OCI-LY7 (cell line): ENCODE measurements at regions not wholly inside any gene's neighbourhood (a gene's known extent, or its start where the extent isn't known, plus 50 kb on each side); places are given as distances from the start of the nearest gene placed in this dataset.

ENCODE experiments used
- BruUV-seq: library from RNA; stranded (reverse); fragments of 400-500 nt; replicated peaks from 2 replicates; lab custom pipeline; 2021; lab: Mats Ljungman, UMichigan
- CTCF ChIA-PET: fragments of 300-600 bp; sonication (Branson Sonifier 250); formaldehyde crosslinking; loops from one replicate; lab custom pipeline; 2022; ENCODE audit warnings: antibody characterized with exemption; ENCODE audit not compliant: unreplicated experiment; lab: Charles Lee
- POLR2A ChIA-PET: fragments of 300-600 bp; sonication (Branson Sonifier 250); formaldehyde crosslinking; loops from one replicate; lab custom pipeline; 2022; ENCODE audit warnings: antibody characterized with exemption; lab: Charles Lee
- DNase-seq: peaks from one replicate; pipeline ENCODE4 v3.0.0-alpha.2; 2015; ENCODE audit warnings: low spot score
- H2AFZ ChIP-seq: fragments of 200-600 bp; sonication (generic), shearing (Covaris generic); 2 replicates; pipeline ENCODE4 v1.6.1; 2014; ENCODE audit warnings: mild to moderate bottlenecking, antibody characterized with exemption, low read length, moderate library complexity
- H3K27ac ChIP-seq: fragments of 200-600 bp; sonication (generic); 2 replicates; pipeline ENCODE4 v1.5.1; 2014; ENCODE audit warnings: mixed run types, low read depth, mild to moderate bottlenecking, moderate library complexity, low read length, inconsistent platforms; ENCODE audit not compliant: poor library complexity, severe bottlenecking
- H3K36me3 ChIP-seq: fragments of 200-600 bp; sonication (generic); 2 replicates; pipeline ENCODE4 v1.6.1; 2014; ENCODE audit warnings: mild to moderate bottlenecking, antibody characterized with exemption, low read length, moderate library complexity, mixed read lengths; ENCODE audit not compliant: insufficient read depth
- H3K4me1 ChIP-seq: fragments of 200-600 bp; sonication (generic); 2 replicates; pipeline ENCODE4 v1.5.1; 2014; ENCODE audit warnings: mild to moderate bottlenecking, low read length; ENCODE audit not compliant: insufficient read depth, poor library complexity, severe bottlenecking
- H3K4me2 ChIP-seq: fragments of 200-600 bp; sonication (generic); 2 replicates; pipeline ENCODE4 v1.6.1; 2014; ENCODE audit warnings: mild to moderate bottlenecking, low read length
- H3K4me3 ChIP-seq: fragments of 200-600 bp; sonication (generic); 2 replicates; pipeline ENCODE4 v1.5.1; 2014; ENCODE audit warnings: mild to moderate bottlenecking, low read depth, low read length; ENCODE audit not compliant: poor library complexity, severe bottlenecking
- H3K79me2 ChIP-seq: fragments of 200-600 bp; sonication (generic); 2 replicates; pipeline ENCODE4 v1.6.1; 2016; ENCODE audit warnings: low read depth, mild to moderate bottlenecking, low read length, moderate library complexity, mixed read lengths; ENCODE audit not compliant: insufficient read depth
- H3K9me2 ChIP-seq: fragments of 200-600 bp; sonication (generic); 2 replicates; pipeline ENCODE4 v1.6.1; 2016; ENCODE audit warnings: mild to moderate bottlenecking, low read length, mixed read lengths; ENCODE audit not compliant: insufficient read depth
- H3K9me3 ChIP-seq: fragments of 200-600 bp; sonication (generic); 2 replicates; pipeline ENCODE4 v1.6.1; 2014; ENCODE audit warnings: mild to moderate bottlenecking, mixed run types, low read length, mixed read lengths
- H4K20me1 ChIP-seq: fragments of 200-600 bp; sonication (generic); 2 replicates; pipeline ENCODE4 v1.6.1; 2014; ENCODE audit warnings: mild to moderate bottlenecking, antibody characterized with exemption, low read length, moderate library complexity, mixed read lengths; ENCODE audit not compliant: insufficient read depth
- EZH2phosphoT487 ChIP-seq: fragments of 200-600 bp; sonication (generic); IDR thresholded peaks from 2 replicates; pipeline ENCODE4 v1.6.1; 2018; ENCODE audit warnings: low read depth, borderline replicate concordance, mild to moderate bottlenecking, mixed run types, antibody characterized with exemption, low read length, moderate library complexity, mixed read lengths
- intact Hi-C: fragments of 100-400 bp; cut with micrococcal nuclease; formaldehyde crosslinking; loops from one replicate; pipeline ENCODE4 v1.10.0; 2022; ENCODE audit not compliant: unreplicated experiment
- TF ChIP-seq, protein P1 (sequence below): fragments of 200-600 bp; sonication (generic); conservative IDR thresholded peaks from 2 replicates; pipeline ENCODE4 v1.5.1; 2014; ENCODE audit warnings: mild to moderate bottlenecking, antibody characterized with exemption, low read length, moderate library complexity, mixed read lengths

GRCh38 chr3:106425916-106426315, 557.1 kb upstream of the CBLB start:
- H3K4me2 ChIP-seq: no peak overlapping the region
- TF ChIP-seq, protein P1, sequence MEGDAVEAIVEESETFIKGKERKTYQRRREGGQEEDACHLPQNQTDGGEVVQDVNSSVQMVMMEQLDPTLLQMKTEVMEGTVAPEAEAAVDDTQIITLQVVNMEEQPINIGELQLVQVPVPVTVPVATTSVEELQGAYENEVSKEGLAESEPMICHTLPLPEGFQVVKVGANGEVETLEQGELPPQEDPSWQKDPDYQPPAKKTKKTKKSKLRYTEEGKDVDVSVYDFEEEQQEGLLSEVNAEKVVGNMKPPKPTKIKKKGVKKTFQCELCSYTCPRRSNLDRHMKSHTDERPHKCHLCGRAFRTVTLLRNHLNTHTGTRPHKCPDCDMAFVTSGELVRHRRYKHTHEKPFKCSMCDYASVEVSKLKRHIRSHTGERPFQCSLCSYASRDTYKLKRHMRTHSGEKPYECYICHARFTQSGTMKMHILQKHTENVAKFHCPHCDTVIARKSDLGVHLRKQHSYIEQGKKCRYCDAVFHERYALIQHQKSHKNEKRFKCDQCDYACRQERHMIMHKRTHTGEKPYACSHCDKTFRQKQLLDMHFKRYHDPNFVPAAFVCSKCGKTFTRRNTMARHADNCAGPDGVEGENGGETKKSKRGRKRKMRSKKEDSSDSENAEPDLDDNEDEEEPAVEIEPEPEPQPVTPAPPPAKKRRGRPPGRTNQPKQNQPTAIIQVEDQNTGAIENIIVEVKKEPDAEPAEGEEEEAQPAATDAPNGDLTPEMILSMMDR: no peak
- TF ChIP-seq EZH2phosphoT487: no peak
- intact Hi-C loops: no loop called here
- no peaks in the 10 kb centered on the region for H4K20me1 ChIP-seq
- no peaks in the 10 kb centered on the region for H3K9me2 ChIP-seq
- no peak for DNase-seq
- POLR2A ChIA-PET: interaction anchor here (0.6 to 1.4 kb wide), 4 partner anchors 26 to 1207 kb away, joined by 4 to 7 read pairs (median 4); no protein-coding TSS in a partner anchor
- H3K79me2 ChIP-seq: no peaks in the 10 kb centered on the region
- H3K4me3 ChIP-seq: no peak overlapping the region
- no peaks in the 10 kb centered on the region; the same call in 1 of the 2 replicates for H3K9me3 ChIP-seq
- no peak overlapping the region for H2AFZ ChIP-seq
- H3K27ac ChIP-seq: no peak overlapping the region
- CTCF ChIA-PET: interaction anchor here (0.6 kb wide), 1 partner anchor 850 kb away, joined by 3 read pairs; no protein-coding TSS in a partner anchor
- BruUV-seq: no TSS peak
- H3K4me1 ChIP-seq: peaks cover under 1% of the 10 kb centered on the region
- no peaks in the 10 kb centered on the region for H3K36me3 ChIP-seq

GRCh38 chr3:106428565-106428994, 559.8 kb upstream of the CBLB start:
- Histone ChIP-seq H3K4me3 (no peak overlapping the region), H3K27ac (no peak overlapping the region), H3K9me2 (no peaks in the 10 kb centered on the region), H3K9me3 (no peaks in the 10 kb centered on the region), H3K79me2 (no peaks in the 10 kb centered on the region), H3K4me2 (no peak overlapping the region), H3K36me3 (no peaks in the 10 kb centered on the region), H4K20me1 (no peaks in the 10 kb centered on the region), H3K4me1 (no peaks in the 10 kb centered on the region), H2AFZ (no peak overlapping the region)
- ChIA-PET POLR2A (interaction anchor here (1.2 to 1.6 kb wide), 4 partner anchors 9 to 24 kb away, joined by 3 to 7 read pairs (median 4); no protein-coding TSS in a partner anchor), CTCF (no interaction called here)
- BruUV-seq: no TSS peak
- no peak for TF ChIP-seq EZH2phosphoT487
- TF ChIP-seq, protein P1: no peak
- intact Hi-C loops: no loop called here
- DNase-seq: no peak

- H4K20me1 ChIP-seq: no peaks in the 10 kb centered on the region
- TF ChIP-seq EZH2phosphoT487: no peak
- TF ChIP-seq, protein P1: no peak
- no peaks in the 10 kb centered on the region for H3K36me3 ChIP-seq
- H3K4me1 ChIP-seq: no peaks in the 10 kb centered on the region
- DNase-seq: no peak
- H3K79me2 ChIP-seq: no peaks in the 10 kb centered on the region
- H2AFZ ChIP-seq: no peak overlapping the region
- no peak overlapping the region for H3K4me3 ChIP-seq
- H3K9me2 ChIP-seq: no peaks in the 10 kb centered on the region
- intact Hi-C loops: no loop called here
- no peak overlapping the region for H3K4me2 ChIP-seq
- BruUV-seq: no TSS peak
- H3K9me3 ChIP-seq: 0 out of 2 replicates have a peak, but pooled peaks cover 3% of the 10 kb centered on the region
- ChIA-PET POLR2A (interaction anchor here (1.2 to 3.1 kb wide), 3 partner anchors 10 to 53 kb away, joined by 3 to 10 read pairs (median 5); no protein-coding TSS in a partner anchor), CTCF (no interaction called here)
- H3K27ac ChIP-seq: no peak overlapping the region
These were observed 562.9 kb upstream of the CBLB start for GRCh38 chr3:106431721-106432120.
